Fibroblast of skin of left biceps (primary cell): ENCODE measurements at regions not wholly inside any gene's neighbourhood (a gene's known extent, or its start where the extent isn't known, plus 50 kb on each side); places are given as distances from the start of the nearest gene placed in this dataset.

ENCODE experiments used
- DNase-seq, 2 experiments: peaks; one replicate each; pipeline ENCODE4 v3.0.0-alpha.2; 2013; ENCODE audit warnings: low read depth in 2 of 2

DNA sequence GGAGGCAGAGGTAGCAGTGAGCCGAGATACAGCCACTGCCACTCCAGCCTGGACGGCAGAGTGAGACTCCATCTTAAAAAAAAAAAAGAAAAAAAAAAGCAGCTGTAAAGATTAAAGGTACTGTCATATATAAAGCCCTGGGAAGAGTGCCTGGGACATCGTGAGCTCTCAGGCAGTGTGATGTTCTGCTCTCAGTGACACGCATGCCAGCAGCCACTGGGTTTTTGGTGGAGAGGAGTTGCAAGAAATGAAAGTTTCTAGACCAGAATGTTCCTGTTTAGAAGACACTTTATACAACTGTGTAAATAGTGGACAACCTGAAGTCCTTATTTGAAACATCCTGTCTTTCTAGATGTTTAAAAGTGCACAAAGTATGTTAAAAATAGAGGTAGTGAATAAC is 213.2 kb downstream of the IRF8 start:
- no peak for DNase-seq

DNA sequence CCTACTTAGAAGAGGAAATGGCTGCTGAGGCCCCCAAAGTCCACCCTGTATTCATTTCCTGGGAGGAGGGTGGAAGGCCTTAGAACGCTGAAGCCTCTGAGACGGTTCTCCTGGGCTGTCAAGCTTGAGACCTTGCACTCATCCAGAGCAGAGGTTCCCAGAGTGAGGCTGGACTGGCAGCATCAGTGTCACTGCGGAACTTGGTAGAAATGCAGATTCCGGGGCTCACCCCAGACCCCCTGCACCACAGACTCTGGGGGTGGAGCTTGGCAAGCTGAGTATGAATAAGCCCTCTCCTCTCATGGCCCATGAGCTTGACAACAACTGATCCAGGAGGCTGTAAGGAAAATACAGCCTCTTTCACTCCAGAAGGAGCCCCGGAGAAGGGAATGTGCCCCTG is 218.3 kb downstream of the IRF8 start:
- no peak for DNase-seq

- no peak for DNase-seq
Observed at GRCh38 chr16:86117756-86118155, 218.8 kb downstream of the IRF8 start.

GRCh38 chr16:86118467-86119307 is 219.7 kb downstream of the IRF8 start:
- no peak for DNase-seq

- DNase-seq: no peak
Observed at GRCh38 chr16:86120201-86121192, 221.5 kb downstream of the IRF8 start.

DNA sequence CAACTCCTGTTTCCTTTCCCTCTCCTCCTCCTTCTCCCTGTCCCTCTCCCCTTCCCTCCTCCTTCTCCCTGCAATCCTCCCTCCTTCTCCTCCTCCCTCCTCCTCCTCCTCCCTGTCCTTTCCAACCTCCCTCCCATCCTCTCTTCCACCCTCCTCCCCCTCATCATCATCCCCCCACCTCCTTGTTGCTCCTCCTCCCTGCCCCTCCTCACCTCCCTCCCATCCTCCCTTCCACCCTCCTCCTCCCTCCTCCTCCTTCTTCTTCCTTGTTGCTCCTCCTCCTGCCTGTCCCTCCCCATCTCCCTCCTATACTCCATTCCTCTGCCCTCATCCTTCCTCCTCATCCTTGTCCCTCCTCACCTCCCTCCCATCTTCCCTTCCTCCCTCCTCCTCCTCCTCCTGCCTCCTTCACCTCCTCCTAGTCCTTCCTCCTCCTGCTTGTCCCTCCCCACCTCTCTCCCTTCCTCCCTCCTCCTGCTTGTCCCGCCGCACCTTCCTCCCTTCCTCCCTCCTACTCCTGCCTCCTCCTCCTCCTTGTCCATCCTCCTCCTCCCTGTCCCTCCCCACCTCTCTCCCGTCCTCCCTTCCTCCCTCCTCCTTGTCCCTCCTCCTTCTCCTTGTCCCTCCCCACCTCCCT is 222.5 kb downstream of the IRF8 start:
- DNase-seq: no peak

DNA sequence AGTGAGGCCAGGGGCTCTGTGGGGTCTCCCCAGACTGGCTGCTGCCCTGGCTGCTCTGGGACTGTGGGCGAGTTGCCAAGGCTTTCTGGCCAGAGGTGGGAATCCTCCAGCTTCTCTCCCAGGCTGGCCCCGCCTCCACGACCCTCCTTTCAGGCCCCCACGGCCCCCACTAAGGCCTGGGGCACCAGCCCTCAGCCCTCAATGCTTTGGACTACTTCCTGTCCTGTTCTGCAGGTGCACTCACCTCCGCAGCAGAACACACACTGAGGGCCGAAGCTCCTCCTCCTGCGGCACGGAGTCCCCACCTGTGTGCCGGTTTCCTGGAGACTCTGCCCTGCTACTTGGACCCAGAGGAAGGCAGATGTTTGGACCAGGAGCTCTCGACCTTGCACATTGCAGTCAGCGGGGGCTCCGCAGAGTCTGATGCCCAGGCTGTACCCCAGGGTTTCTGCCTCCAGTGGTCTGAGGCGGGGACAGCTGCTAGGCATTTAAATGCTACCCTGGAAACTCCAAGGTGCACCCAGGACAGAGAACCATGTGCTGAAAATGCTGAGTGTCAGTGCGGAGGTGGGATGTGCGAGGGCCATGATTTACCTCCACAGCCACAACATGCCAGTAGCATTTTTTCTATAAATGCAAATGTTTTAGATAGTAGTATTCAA is 223.8 kb downstream of the IRF8 start:
- no peak for DNase-seq

GRCh38 chr16:86124321-86124720 is 225.4 kb downstream of the IRF8 start:
- DNase-seq: no peak

- DNase-seq: no peak
Observed at GRCh38 chr16:86126891-86127290, 227.9 kb downstream of the IRF8 start.

DNA sequence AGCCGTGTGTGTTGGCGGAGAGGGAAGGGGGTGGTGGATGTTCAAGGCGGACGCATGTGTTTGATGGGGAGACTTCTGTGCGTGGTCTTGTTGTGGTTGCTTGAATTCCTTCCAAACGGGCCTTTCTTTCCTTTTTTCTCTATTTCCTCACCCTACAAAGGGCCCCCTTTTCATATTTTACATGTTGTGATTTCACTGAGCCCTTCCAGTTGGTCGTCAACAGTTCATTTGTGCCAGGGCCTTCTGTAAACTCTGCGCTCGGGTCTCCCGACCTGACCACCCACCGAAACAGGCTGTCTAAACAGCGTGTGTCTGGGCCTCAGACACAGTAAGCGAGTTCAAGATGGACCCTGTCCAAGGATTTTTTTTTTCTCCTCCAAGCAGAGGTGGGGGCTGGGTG is 228.4 kb downstream of the IRF8 start:
- no peak for DNase-seq

- DNase-seq: no peak
Observed at GRCh38 chr16:86128246-86128645, 229.3 kb downstream of the IRF8 start.

DNA sequence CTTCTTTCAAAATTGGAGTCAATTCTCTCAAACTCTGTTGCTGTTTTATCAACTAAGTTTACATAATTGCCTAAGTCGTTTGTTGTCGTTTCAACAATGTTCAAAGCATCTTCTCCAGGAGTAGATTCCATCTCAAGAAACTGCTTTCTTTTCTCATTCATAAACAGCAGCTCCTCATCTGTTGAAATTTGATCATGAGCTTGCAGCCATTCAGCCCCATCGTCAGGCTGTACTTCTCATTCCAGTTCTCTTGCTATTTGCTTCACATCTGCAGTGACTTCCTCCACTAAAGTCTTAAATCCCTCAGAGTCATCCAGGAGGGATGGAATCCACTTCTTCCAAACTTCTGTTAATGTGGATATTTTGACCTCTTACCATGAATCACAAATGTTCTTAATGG is 230.6 kb downstream of the IRF8 start:
- DNase-seq: no peak

DNA sequence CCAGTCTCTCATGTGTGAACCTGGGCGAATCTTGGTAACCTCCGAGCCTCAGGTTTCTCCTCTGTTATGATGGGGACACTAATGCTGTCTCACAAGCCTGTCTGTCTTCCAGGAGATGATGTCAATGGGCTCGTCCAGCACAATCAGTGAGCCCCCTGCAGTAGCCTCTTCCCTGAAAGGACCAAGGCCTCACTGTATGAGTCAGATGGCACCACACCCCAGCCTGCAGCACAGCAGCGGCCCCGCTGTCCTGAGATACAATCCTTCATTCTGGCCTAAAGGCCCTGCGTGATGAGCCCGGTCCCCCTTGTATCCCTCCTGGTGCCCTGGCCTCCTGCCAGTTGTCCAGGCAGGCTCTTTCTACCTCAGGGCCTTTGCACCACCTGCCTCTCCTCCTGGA is 234.4 kb downstream of the IRF8 start:
- no peak for DNase-seq

- DNase-seq: no peak
Observed at GRCh38 chr16:86133847-86134375, 234.9 kb downstream of the IRF8 start.

GRCh38 chr16:86134802-86135461 is 236.0 kb downstream of the IRF8 start:
- DNase-seq: no peak

GRCh38 chr16:86137359-86137758 is 238.4 kb downstream of the IRF8 start:
- no peak for DNase-seq

GRCh38 chr16:86138121-86139085 is 239.4 kb downstream of the IRF8 start:
- DNase-seq: no peak

GRCh38 chr16:86142801-86143236 is 243.9 kb downstream of the IRF8 start:
- DNase-seq: no peak

- no peak for DNase-seq
Observed at GRCh38 chr16:86143666-86144065, 244.7 kb downstream of the IRF8 start.

DNA sequence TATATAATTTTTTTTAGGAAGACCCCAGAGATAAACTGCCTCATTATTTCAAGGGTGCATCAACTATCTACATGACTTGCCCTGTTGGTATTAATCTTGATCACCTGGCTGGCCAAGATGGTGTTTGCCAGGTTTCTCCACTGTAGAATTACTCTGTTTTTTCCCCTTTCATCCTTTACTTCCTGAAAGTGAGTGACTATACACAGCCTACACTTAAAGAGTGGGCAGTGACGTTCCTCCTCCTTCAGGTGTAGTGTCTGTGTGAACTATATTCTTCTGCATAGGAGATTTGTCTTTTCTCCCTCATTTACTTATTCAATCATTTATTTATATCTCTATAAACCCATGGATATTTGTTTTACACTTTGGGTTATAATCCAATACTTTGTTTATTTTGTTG is 246.7 kb downstream of the IRF8 start:
- no peak for DNase-seq
